ENCODE measurements at regions not wholly inside any gene's neighbourhood (a gene's known extent, or its start where the extent isn't known, plus 50 kb on each side); places are given as distances from the start of the nearest gene placed in this dataset.

DNA sequence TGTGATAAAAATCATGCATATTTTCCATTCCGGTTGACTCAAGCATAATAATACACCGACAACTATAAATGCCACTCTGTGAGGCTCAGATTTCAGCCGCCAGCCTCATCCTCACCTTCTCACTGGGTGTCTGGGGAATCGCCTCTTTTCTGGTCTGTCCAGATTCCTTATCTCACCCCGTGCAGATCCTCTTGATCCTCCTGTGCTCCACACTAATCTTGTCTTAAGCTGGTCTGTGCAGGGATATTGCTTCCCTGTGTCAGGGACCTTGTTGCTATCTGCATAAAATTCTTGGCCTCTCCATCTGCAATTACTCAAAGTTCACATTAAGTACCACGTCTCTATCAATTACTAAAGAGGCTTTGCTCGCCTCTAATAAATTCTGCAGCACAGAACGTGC lies 116.6 kb upstream of the SPACA7 start:
- intact Hi-C loops (cut with DNase I): no loop called here
- Histone ChIP-seq H3K36me3 (no peaks in the 10 kb centered on the region), H3K27me3 (peaks cover 0 to 22% (median 7%) of the 10 kb centered on the region in 7 donors), H3K9me3 (peaks cover 0 to 18% (median 0%) of the 10 kb centered on the region in 11 donors), H3K4me3 (no peak overlapping the region), H3K27ac (no peak overlapping the region), H3K4me1 (no peaks in the 10 kb centered on the region)
- ATAC-seq: no peak
- WGBS, 2 donors: 47 to 51% methylated on average over 8 of the region's 8 CpGs
- DNase-seq: no peak
- TF ChIP-seq, protein P1, sequence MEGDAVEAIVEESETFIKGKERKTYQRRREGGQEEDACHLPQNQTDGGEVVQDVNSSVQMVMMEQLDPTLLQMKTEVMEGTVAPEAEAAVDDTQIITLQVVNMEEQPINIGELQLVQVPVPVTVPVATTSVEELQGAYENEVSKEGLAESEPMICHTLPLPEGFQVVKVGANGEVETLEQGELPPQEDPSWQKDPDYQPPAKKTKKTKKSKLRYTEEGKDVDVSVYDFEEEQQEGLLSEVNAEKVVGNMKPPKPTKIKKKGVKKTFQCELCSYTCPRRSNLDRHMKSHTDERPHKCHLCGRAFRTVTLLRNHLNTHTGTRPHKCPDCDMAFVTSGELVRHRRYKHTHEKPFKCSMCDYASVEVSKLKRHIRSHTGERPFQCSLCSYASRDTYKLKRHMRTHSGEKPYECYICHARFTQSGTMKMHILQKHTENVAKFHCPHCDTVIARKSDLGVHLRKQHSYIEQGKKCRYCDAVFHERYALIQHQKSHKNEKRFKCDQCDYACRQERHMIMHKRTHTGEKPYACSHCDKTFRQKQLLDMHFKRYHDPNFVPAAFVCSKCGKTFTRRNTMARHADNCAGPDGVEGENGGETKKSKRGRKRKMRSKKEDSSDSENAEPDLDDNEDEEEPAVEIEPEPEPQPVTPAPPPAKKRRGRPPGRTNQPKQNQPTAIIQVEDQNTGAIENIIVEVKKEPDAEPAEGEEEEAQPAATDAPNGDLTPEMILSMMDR (IDR thresholded peaks at IDR 0.05): no peak

DNA sequence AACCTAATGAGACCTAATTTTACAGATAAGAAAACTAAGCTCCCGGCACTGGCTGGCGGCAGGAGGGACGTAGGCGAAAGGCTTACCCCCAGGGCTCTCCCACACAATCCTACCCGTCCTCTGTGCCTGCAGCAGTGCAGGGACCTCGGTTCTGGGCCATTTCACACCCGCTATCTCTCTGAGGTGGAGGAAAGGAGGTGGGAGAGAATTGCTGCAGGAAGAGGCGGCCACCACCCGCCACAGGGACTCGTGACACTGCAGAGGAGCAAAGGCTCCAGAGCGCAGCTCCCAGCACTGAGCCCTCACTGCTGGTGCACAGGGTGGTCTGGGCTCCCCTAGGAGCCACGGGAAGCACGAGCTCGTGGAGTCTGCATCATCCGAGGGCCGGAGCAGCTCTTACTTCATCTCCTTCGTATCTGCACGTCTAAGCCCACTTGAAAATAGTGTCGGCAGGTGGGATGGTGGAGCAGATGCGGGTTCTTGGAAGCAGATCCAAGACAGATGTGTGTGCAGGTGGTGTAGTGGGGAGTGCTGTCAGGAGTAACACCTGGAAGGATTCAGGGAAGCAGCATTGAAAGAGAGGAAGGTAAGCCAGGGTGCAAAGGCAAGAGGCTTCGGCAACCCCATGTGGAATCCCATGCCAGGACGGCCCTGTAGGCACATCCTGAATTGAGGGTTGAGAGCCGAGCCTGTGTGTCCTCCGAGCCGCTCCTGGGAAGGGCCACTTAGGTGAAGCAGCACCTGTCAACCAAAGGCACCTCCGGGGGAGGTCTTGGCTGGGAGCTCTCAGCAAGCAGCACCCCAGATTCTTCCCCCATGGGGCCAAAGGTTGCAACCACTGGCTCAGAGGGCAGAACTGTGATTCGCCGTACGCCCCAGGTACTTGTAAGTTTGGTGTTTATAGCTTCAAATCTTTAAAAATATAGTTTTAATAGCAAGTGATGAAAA lies 115.8 kb upstream of the SPACA7 start:
- Histone ChIP-seq H3K4me3 (no peak overlapping the region), H3K27ac (no peak overlapping the region), H3K9me3 (peaks cover 0 to 18% (median 0%) of the 10 kb centered on the region in 11 donors), H3K27me3 (peaks cover 0 to 20% (median 10%) of the 10 kb centered on the region in 7 donors), H3K4me1 (no peaks in the 10 kb centered on the region), H3K36me3 (no peaks in the 10 kb centered on the region)
- no peak for ATAC-seq
- TF ChIP-seq, protein P1 (IDR thresholded peaks at IDR 0.05): no peak
- intact Hi-C loops (cut with DNase I): no loop called here
- DNase-seq: no peak
- 76 to 77% methylated on average over 29 of the region's 29 CpGs for WGBS, 2 donors

DNA sequence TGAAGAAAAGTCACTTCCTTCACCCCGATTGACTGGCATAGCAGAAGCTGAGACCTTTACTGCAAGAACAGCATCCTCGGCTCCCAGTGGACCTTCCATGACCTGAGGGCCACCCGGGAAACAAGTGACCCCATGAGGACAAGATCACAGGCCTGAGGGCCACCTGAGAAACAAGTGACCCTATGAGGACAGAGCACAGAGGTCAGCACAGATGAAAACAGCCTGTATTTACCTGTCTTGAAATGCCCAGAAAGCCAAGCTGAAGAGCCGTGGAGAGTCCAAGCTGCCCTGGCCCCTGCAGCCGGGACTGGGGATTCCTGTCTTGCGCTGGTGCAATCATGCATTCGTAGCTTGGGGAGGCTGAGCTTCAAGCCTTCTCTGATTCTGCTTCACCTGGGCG lies 114.2 kb upstream of the SPACA7 start:
- Histone ChIP-seq H3K27ac (no peak overlapping the region), H3K36me3 (no peaks in the 10 kb centered on the region), H3K9me3 (peaks cover 0 to 18% (median 0%) of the 10 kb centered on the region in 11 donors), H3K4me1 (no peaks in the 10 kb centered on the region), H3K27me3 (peaks cover 0 to 30% (median 6%) of the 10 kb centered on the region in 7 donors), H3K4me3 (no peak overlapping the region)
- TF ChIP-seq, protein P1 (IDR thresholded peaks at IDR 0.05): no peak
- intact Hi-C loops (cut with DNase I): no loop called here
- ATAC-seq: no peak
- DNase-seq: no peak
- 81 to 89% methylated on average over 8 of the region's 8 CpGs for WGBS, 2 donors

DNA sequence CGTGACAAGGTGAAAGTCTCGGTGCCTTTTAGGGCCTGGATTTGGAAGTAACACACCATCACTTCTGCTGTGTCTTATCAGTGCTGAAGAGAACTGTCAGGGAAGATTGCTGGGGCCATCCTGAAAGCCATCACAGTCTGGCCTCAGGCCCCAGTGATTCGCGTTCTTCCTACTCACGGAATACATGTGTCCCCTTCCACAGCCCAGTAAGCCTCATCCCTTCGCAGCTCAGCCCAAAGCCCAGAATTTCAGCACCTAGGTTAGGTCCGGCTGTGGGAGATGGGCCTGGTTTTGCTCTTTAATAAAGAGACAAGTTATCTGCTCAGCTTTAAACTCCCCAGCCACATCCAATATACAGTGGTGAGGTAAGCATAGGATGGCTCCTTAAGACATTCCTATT lies 113.0 kb upstream of the SPACA7 start:
- intact Hi-C loops (cut with DNase I): no loop called here
- Histone ChIP-seq H3K4me3 (no peak overlapping the region), H3K9me3 (peaks cover 0 to 7% (median 0%) of the 10 kb centered on the region in 11 donors), H3K36me3 (no peaks in the 10 kb centered on the region), H3K27ac (no peak overlapping the region), H3K27me3 (peaks cover 0 to 30% (median 6%) of the 10 kb centered on the region in 7 donors), H3K4me1 (no peaks in the 10 kb centered on the region)
- TF ChIP-seq, protein P1 (IDR thresholded peaks at IDR 0.05): no peak
- ATAC-seq (no peak), DNase-seq (no peak)
- 72 to 85% methylated on average over 7 of the region's 7 CpGs for WGBS, 2 donors
